IMR-90 (cell line): ENCODE measurements at regions not wholly inside any gene's neighbourhood (a gene's known extent, or its start where the extent isn't known, plus 50 kb on each side); places are given as distances from the start of the nearest gene placed in this dataset.
A peak's percentile ranks its signal among the peaks of the same experiment; 100 is the strongest.

Experiments used
- ATAC-seq: fragments of 200-7000 bp; cut with Tn5 transposase; 2 replicates; pipeline ENCODE4 v1.9.1; 2020; ENCODE audit warnings: low read depth, mild to moderate bottlenecking, moderate library complexity
- BruUV-seq: library from RNA; stranded (reverse); fragments of 400-500 nt; replicated peaks from 2 replicates; lab custom pipeline; 2021; lab: Mats Ljungman, UMichigan
- CTCF ChIA-PET: fragments of 300-600 bp; formaldehyde crosslinking; extraction: SDS; loops from one replicate; lab custom pipeline; 2021; ENCODE audit warnings: antibody characterized with exemption; lab: Yijun Ruan, JAX
- POLR2A ChIA-PET: fragments of 300-600 bp; sonication (Branson Sonifier 250); formaldehyde crosslinking; loops from one replicate; lab custom pipeline; 2022; ENCODE audit warnings: antibody characterized with exemption; ENCODE audit not compliant: unreplicated experiment; lab: Charles Lee
- DNase-seq: peaks from one replicate; pipeline ENCODE4 v3.0.0; 2013
- H2AFZ ChIP-seq: replicated peaks from 2 replicates; pipeline ENCODE3; 2013; ENCODE audit warnings: low read length, mild to moderate bottlenecking; ENCODE audit not compliant: poor library complexity
- H2AK5ac ChIP-seq: 2 replicates; pipeline ENCODE4 v1.6.1; 2013; ENCODE audit warnings: low read depth, low read length, inconsistent platforms
- H2AK9ac ChIP-seq: replicated peaks from 2 replicates; pipeline ENCODE3; 2013; ENCODE audit warnings: mild to moderate bottlenecking, low read depth, low read length, moderate library complexity; ENCODE audit not compliant: poor library complexity
- H2BK120ac ChIP-seq: 2 replicates; pipeline ENCODE4 v1.6.1; 2013; ENCODE audit warnings: low read depth, low read length, inconsistent platforms
- H2BK15ac ChIP-seq: 3 replicates; pipeline ENCODE4 v1.6.1; 2013; ENCODE audit warnings: low read depth, low read length, inconsistent platforms
- H2BK20ac ChIP-seq: 2 replicates; pipeline ENCODE4 v1.6.1; 2013; ENCODE audit warnings: low read depth, mild to moderate bottlenecking, inconsistent platforms, low read length, moderate library complexity
- H2BK5ac ChIP-seq: 2 replicates; pipeline ENCODE4 v1.6.1; 2013; ENCODE audit warnings: mild to moderate bottlenecking, low read depth, low read length, inconsistent platforms; ENCODE audit not compliant: poor library complexity, severe bottlenecking
- H3K14ac ChIP-seq: replicated peaks from 2 replicates; pipeline ENCODE4 v1.6.1; 2013; ENCODE audit warnings: low read depth, low read length, inconsistent platforms
- H3K18ac ChIP-seq: 2 replicates; pipeline ENCODE4 v1.6.1; 2013; ENCODE audit warnings: low read depth, low read length, control low read depth
- H3K23ac ChIP-seq: 2 replicates; pipeline ENCODE4 v1.6.1; 2013; ENCODE audit warnings: low read depth, low read length, inconsistent platforms
- H3K27ac ChIP-seq: 2 replicates; pipeline ENCODE4 v1.5.1; 2013; ENCODE audit warnings: mild to moderate bottlenecking, control low read depth, low read length; ENCODE audit not compliant: insufficient read depth
- H3K27me3 ChIP-seq: 2 replicates; pipeline ENCODE4 v1.6.1; 2013; ENCODE audit warnings: low read length; ENCODE audit not compliant: control insufficient read depth, insufficient read depth
- H3K36me3 ChIP-seq: 2 replicates; pipeline ENCODE4 v1.6.1; 2013; ENCODE audit warnings: low read length, mixed read lengths; ENCODE audit not compliant: control insufficient read depth, insufficient read depth
- H3K4ac ChIP-seq: 2 replicates; pipeline ENCODE4 v1.6.1; 2013; ENCODE audit warnings: low read depth, low read length, inconsistent platforms
- H3K4me1 ChIP-seq: 2 replicates; pipeline ENCODE4 v1.6.1; 2013; ENCODE audit warnings: low read length, mixed read lengths; ENCODE audit not compliant: control insufficient read depth, insufficient read depth
- H3K4me2 ChIP-seq: 2 replicates; pipeline ENCODE4 v1.6.1; 2013; ENCODE audit warnings: low read depth, mild to moderate bottlenecking, control low read depth, low read length, moderate library complexity
- H3K4me3 ChIP-seq: 2 replicates; pipeline ENCODE4 v1.5.1; 2013; ENCODE audit warnings: low read depth, mild to moderate bottlenecking, control low read depth, low read length, moderate library complexity; ENCODE audit not compliant: insufficient read depth
- H3K56ac ChIP-seq: 2 replicates; pipeline ENCODE4 v1.6.1; 2013; ENCODE audit warnings: low read length, inconsistent platforms; ENCODE audit not compliant: insufficient read depth; ENCODE audit errors: extremely low read depth
- H3K79me1 ChIP-seq, 2 experiments: 2 replicates each; pipeline ENCODE4 v1.6.1; 2013; ENCODE audit warnings: low read length in 2 of 2, inconsistent platforms in 1 of 2, low read depth in 1 of 2
- H3K9ac ChIP-seq: 2 replicates; pipeline ENCODE4 v1.6.1; 2013; ENCODE audit warnings: low read depth, low read length, control low read depth
- H3K9me1 ChIP-seq: 2 replicates; pipeline ENCODE4 v1.6.1; 2013; ENCODE audit warnings: low read length, inconsistent platforms; ENCODE audit not compliant: insufficient read depth
- H3K9me3 ChIP-seq: 2 replicates; pipeline ENCODE4 v1.6.1; 2013; ENCODE audit warnings: low read length; ENCODE audit not compliant: control insufficient read depth, insufficient read depth
- H4K20me1 ChIP-seq: 2 replicates; pipeline ENCODE4 v1.6.1; 2013; ENCODE audit warnings: low read length, inconsistent platforms; ENCODE audit not compliant: insufficient read depth
- H4K5ac ChIP-seq: 2 replicates; pipeline ENCODE4 v1.6.1; 2013; ENCODE audit warnings: mild to moderate bottlenecking, low read depth, low read length, control low read depth
- H4K8ac ChIP-seq, 2 experiments: 2 replicates each; pipeline ENCODE4 v1.6.1; 2013; ENCODE audit warnings: low read depth in 2 of 2, low read length in 2 of 2, control low read depth in 1 of 2, inconsistent platforms in 1 of 2
- H4K91ac ChIP-seq: 2 replicates; pipeline ENCODE4 v1.6.1; 2013; ENCODE audit warnings: low read depth, low read length, inconsistent platforms; ENCODE audit not compliant: insufficient read depth
- BHLHE40 ChIP-seq: fragments of 150-350 bp; IDR thresholded peaks from 2 replicates; pipeline ENCODE4 v1.6.1; 2016; ENCODE audit warnings: mild to moderate bottlenecking, low read depth, low read length
- CEBPB ChIP-seq: IDR thresholded peaks from 2 replicates; pipeline ENCODE4 v1.6.1; 2012; ENCODE audit warnings: low read depth, low read length, improper control_type of control experiment
- CHD1 ChIP-seq: IDR thresholded peaks from 2 replicates; pipeline ENCODE4 v1.6.1; 2012; ENCODE audit warnings: low read depth, low read length, improper control_type of control experiment
- FOS ChIP-seq: fragments of 150-350 bp; IDR thresholded peaks from 2 replicates; pipeline ENCODE4 v1.6.1; 2016; ENCODE audit warnings: low read depth, low read length
- MAFK ChIP-seq: IDR thresholded peaks from 2 replicates; pipeline ENCODE4 v1.6.1; 2012; ENCODE audit warnings: low read depth, low read length, improper control_type of control experiment
- MXI1 ChIP-seq: IDR thresholded peaks from 2 replicates; pipeline ENCODE4 v1.6.1; 2012; ENCODE audit warnings: low read depth, mild to moderate bottlenecking, low read length, moderate library complexity, borderline replicate concordance
- RAD21 ChIP-seq: IDR thresholded peaks from 2 replicates; pipeline ENCODE4 v1.6.1; 2012; ENCODE audit warnings: low read length, improper control_type of control experiment
- RCOR1 ChIP-seq: IDR thresholded peaks from 2 replicates; pipeline ENCODE4 v1.6.1; 2012; ENCODE audit warnings: mild to moderate bottlenecking, low read length, improper control_type of control experiment; ENCODE audit not compliant: insufficient replicate concordance
- RFX5 ChIP-seq: IDR thresholded peaks from 2 replicates; pipeline ENCODE4 v1.8.0; 2012; ENCODE audit warnings: low read depth, mild to moderate bottlenecking, low read length, moderate library complexity
- SMC3 ChIP-seq: fragments of 150-350 bp; IDR thresholded peaks from 2 replicates; pipeline ENCODE4 v1.6.1; 2016; ENCODE audit warnings: low read depth, mild to moderate bottlenecking, antibody characterized with exemption, low read length, moderate library complexity
- WGBS, 2 experiments: methylation state at CpG; one replicate each; pipeline versions ENCODE4 v1.1.5 to v1.1.7; 2013; ENCODE audit warnings: missing lambda C conversion rate in 2 of 2; ENCODE audit not compliant: insufficient read length in 1 of 2; ENCODE audit errors: extremely low coverage in 2 of 2; 5-methylcytosine and 5-hydroxymethylcytosine counted together
- dilution Hi-C: fragments of 300-500 bp; cut with HindIII; formaldehyde crosslinking; loops from one replicate; pipeline ENCODE4 v1.14.3; 2018; ENCODE audit warnings: low sequenced_read_pairs; ENCODE audit not compliant: unreplicated experiment
- in situ Hi-C: fragments of 300-500 bp; cut with MboI; formaldehyde crosslinking; loops from 3 replicates; pipeline ENCODE4 v1.14.3; 2019; ENCODE audit warnings: low sequenced_read_pairs, inconsistent platforms, mixed read lengths
- intact Hi-C: fragments of 100-400 bp; cut with micrococcal nuclease; formaldehyde crosslinking; loops from 2 replicates; pipeline ENCODE4 v1.10.0; 2022
- TF ChIP-seq, protein P1 (sequence below): fragments of 150-350 bp; IDR thresholded peaks from 2 replicates; pipeline ENCODE4 v1.6.1; 2017; ENCODE audit warnings: mild to moderate bottlenecking, antibody characterized with exemption, low read length, low read depth

DNA sequence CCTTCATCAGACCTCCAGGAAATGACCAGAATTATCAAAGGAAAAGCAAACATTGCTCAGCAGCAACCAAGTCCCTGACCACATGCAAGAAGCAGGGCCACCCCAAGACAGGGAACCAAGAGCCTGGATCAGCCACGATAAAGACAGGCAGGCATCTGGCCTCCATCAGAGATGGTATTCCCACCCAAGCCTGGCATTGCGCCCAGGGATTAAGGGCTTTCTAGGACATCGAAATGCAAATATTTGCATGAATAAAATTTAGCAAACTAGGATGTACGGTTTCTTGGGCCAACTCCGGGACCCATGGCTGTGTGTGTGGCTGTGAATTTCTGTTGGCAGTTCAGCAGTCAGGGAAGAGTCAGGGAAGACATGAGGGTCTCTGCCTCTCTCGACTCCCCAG is 241.4 kb upstream of the DYNLRB2 start:
- peak overlapping the region; percentile 65 for H4K5ac ChIP-seq
- CTCF ChIA-PET, result no interaction called here
- DNase-seq (no peak), ATAC-seq (no peak; the same call in 1 of the 2 replicates)
- POLR2A ChIA-PET, result no interaction called here
- H3K9me1 ChIP-seq, result peaks cover 22% of the 10 kb centered on the region
- H2AK5ac ChIP-seq, result peak overlapping the region; percentile 93
- TF ChIP-seq RAD21, result no peak
- no peak for TF ChIP-seq BHLHE40
- TF ChIP-seq MXI1, result no peak
- TF ChIP-seq RCOR1, result no peak
- no peak for TF ChIP-seq RFX5
- no peak for TF ChIP-seq CEBPB
- TF ChIP-seq CHD1, result no peak
- TF ChIP-seq MAFK, result no peak
- no peak for TF ChIP-seq FOS
- TF ChIP-seq SMC3, result no peak
- TF ChIP-seq, protein P1, sequence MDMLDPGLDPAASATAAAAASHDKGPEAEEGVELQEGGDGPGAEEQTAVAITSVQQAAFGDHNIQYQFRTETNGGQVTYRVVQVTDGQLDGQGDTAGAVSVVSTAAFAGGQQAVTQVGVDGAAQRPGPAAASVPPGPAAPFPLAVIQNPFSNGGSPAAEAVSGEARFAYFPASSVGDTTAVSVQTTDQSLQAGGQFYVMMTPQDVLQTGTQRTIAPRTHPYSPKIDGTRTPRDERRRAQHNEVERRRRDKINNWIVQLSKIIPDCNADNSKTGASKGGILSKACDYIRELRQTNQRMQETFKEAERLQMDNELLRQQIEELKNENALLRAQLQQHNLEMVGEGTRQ, result no peak
- no peak overlapping the region for H3K27ac ChIP-seq
- peak overlapping the region; percentile 72; the same call in 2 of the 3 replicates for H2BK15ac ChIP-seq
- H3K79me1 ChIP-seq, result no peaks in the 10 kb centered on the region
- no peaks in the 10 kb centered on the region for H3K9me3 ChIP-seq
- peak overlapping the region; percentile 62; the same call in 1 of the 2 replicates for H3K23ac ChIP-seq
- peak overlapping the region; percentile 39 for H2AK9ac ChIP-seq
- H3K4me2 ChIP-seq, result no peak overlapping the region
- 17% methylated on average over 1 of the region's 6 CpGs; no CpG with 5 or more reads in 1 of the 2 experiments for WGBS, 2 experiments
- no peaks in the 10 kb centered on the region for H3K36me3 ChIP-seq
- peak overlapping the region; percentile 96 for H2BK20ac ChIP-seq
- peak overlapping the region; percentile 74 to 99; a peak in 3 of 4 replicates for H4K8ac ChIP-seq
- no peak overlapping the region for H3K9ac ChIP-seq
- in situ Hi-C loops, result no loop called here
- no peak overlapping the region for H3K56ac ChIP-seq
- dilution Hi-C loops, result no loop called here
- peak overlapping the region; percentile 95 for H3K4ac ChIP-seq
- no peaks in the 10 kb centered on the region for H3K27me3 ChIP-seq
- H2BK120ac ChIP-seq, result peak overlapping the region; percentile 98
- H4K91ac ChIP-seq, result peak overlapping the region; percentile 97
- intact Hi-C loops, result no loop called here
- no peak overlapping the region for H3K4me3 ChIP-seq
- H4K20me1 ChIP-seq, result no peaks in the 10 kb centered on the region
- BruUV-seq, result no TSS peak
- H2BK5ac ChIP-seq, result peak overlapping the region; percentile 95
- H3K4me1 ChIP-seq, result peaks cover 25% of the 10 kb centered on the region
- H2AFZ ChIP-seq, result peak overlapping the region; percentile 62
- H3K18ac ChIP-seq, result peak overlapping the region; percentile 80
- peak overlapping the region; percentile 88; the same call in 1 of the 2 replicates for H3K14ac ChIP-seq
